HG03045 (cell line): ENCODE measurements at regions not wholly inside any gene's neighbourhood (a gene's known extent, or its start where the extent isn't known, plus 50 kb on each side); places are given as distances from the start of the nearest gene placed in this dataset.

Experiments
- ATAC-seq: cut with Tn5 transposase; IDR thresholded peaks from one replicate; pipeline ENCODE4 v1.9.1; 2021; ENCODE audit warnings: mild to moderate bottlenecking, moderate library complexity; ENCODE audit not compliant: unreplicated experiment

DNA sequence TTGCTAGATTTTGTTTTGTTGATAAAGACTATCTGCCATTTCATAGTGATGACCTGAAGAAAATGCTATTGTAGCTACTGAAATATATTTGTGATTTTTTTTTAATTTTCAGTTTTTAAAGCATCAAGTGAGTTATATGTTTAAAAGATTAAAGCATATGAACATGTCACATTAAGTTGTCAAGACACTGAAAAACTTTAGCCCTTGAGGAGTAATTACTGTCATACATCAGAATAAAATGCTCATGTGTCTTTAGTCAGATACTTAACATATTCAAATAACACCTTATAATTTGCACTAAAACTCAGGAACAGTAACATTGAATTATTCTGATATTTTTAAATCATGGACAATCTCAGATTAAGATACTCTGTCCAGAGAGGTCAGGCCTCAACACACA lies 108.1 kb upstream of the ATXN7L3B start:
- no peak for ATAC-seq

DNA sequence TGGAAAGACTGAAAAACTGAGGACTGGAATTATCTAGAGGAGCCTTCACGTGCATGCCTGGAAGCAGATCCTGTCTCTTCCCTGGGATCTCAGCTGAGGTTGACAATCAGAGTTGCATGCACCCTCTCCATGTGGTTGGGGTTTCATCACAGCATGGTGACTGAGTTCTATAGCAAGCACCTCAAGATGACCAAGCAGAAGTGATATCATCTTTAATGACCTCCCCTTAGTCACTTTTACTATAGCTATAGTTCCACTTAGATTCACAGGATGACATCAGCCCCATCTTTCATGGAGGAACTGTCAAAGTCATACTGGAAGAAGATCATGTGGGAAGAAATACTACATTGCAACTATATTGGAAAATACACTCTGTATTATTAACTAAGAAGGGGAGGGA lies 105.8 kb upstream of the ATXN7L3B start:
- no peak for ATAC-seq

DNA sequence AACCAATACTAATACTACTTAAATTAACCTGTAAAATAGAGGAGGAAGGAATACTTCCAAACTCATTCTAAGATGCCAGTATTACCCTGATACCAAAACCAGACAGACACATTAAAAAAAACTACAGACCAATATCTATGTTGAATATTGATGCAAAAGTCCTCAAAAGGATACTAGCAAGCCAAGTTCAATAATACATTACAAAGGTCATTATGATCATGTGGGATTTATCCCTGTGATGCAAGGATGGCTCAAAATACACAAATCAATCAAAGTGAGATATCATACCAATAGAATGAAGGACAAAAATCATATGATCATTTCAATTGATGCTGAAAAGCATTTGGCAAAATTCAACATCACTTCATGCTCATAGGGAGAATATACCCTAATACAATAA lies 97.2 kb upstream of the ATXN7L3B start:
- ATAC-seq: no peak

DNA sequence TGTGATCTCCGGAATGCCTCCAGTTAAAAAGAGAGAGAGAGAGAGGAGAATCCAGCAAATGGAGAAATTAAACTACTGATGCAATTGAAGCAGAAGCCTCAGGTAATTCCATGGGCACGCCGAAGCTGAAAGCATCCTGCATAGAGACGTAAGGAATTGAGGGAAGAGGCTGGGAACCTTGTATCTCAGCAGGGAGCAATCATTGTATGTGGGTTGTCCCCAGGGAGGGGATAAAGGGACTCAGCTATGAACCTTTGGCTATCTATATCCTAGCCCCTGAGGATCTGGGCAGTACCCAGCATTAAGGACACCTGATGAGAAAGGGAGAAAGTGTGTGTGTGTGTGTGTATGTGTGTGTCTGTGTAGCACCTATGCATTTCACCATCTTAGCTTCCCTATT lies 95.8 kb upstream of the ATXN7L3B start:
- no peak for ATAC-seq

DNA sequence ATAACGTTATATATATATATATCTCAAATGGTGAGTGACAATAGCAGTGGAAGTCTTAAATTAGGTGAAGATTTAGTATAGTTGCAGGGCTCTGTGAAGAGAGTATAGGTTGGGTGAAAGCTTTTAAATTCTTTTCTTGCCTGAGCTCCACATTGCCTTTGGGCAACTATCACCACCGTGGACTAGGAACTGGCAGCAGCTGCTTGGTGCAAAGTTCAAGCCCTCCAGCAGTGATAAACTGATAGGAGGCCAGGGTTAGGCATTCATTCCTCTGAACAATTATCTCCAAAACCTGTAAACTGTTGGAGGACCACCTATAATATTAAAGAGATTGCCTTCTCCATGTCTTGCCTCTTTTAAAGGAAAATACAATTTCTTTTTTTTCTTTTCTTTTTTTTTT lies 91.2 kb upstream of the ATXN7L3B start:
- ATAC-seq: no peak

DNA sequence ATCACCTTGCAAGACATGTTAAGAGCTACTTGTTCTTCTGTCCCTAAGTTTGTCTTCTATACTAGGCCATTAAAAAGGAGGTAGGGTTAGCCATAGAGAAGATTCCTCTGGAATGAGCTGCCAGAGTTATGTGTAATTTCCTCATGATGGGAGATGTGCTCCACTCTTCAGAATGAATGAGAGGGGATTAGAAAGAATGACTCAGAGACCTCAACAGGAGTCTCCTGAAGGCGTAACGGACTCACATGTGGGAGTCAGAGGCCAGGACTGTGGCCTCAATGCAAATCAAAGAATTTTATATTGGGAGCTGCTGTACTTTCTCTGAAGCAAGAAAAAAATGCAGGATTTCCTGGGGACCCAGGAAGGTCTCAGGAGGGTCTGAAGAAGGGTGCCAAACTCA lies 87.8 kb upstream of the ATXN7L3B start:
- no peak for ATAC-seq

DNA sequence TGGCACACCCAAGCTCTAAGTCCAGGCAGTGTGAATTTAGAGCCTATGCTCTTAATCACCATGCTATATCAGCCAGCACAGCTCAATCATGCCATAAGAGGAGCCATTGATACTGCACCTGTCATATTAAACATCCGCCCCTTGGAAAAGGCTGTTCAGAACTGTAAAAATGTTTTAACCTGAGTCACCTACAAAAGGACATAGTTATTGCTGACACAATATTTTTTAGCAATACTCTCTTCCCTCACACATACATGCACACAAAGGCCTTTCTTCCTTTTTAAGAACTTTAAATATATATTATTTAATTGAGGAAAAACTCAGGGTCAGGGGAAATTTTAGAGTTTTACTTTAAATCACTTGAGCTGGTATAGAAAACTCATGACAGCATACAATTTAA lies 83.5 kb upstream of the ATXN7L3B start:
- no peak for ATAC-seq

DNA sequence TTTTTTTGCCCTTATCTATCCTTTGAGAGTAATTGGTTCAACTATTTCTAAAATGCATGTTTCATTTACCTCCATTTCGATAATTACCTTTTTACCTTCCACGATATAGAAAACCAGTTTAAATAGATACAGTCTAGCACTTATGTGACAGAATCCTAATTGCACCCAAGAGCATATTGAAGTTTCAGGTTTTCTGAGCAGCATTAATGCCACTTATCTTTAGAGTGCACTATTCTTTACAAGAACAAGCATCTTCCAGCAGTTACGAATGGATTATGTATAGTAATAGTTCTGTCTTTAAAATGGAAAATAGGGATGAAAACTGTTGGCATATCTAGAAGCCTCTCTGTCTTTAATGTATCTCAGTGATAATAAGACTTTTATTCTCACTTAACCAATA lies 82.2 kb upstream of the ATXN7L3B start:
- no peak for ATAC-seq

DNA sequence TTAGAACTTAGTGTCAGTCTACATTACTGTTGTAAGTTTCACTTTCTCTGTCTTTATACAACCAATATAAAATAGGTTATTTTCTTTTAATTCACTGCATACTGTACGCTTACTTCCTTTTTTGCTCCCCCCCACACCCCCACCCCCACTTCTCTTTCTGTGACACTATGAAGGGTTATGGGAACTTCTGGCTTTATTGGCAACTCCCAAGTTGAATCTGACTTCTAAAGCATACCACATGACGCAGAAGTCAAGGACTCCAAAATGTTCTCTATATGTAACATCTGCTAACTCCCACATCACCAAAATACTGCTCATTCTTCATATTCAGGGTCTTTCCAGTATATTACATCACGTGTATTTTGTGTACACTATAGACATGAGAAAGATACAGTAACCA lies 81.2 kb upstream of the ATXN7L3B start:
- no peak for ATAC-seq

DNA sequence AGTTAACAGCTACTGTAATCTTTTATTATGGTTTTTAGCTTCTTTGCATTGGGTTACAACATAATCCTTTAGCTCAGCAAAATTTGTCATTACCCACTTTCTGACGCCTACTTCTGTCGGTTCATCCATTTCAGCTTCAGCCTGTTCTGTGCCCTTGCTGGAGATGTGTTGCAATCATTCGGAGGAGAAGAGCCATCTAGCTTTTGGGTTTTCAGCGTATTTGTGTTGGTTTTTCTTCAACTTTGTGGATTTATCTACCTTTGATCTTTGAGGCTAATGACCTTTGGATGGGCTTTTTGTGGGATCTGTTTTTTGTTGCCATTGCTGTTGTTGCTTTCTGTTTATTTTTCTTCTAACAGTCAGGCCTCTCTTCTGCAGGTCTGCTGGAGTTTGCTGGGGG lies 69.2 kb upstream of the ATXN7L3B start:
- no peak for ATAC-seq

DNA sequence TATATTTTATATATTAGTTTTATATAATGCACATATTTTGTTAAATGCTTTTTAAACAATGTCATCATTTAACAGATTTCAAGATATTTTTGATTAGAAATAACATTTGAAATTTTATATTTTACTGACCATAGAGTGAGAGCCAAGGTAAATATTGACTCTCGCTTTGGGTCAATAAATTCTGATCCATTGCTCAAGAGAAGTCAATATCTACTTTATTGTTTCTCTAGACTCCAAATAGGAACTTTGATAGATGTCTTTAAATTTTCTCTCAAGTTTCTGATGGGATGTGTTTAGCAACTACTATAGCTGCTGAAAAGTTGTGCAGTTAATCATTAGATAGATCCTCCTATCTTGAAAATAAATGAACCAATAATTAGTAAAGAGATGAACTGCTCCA lies 61.4 kb upstream of the ATXN7L3B start:
- no peak for ATAC-seq

DNA sequence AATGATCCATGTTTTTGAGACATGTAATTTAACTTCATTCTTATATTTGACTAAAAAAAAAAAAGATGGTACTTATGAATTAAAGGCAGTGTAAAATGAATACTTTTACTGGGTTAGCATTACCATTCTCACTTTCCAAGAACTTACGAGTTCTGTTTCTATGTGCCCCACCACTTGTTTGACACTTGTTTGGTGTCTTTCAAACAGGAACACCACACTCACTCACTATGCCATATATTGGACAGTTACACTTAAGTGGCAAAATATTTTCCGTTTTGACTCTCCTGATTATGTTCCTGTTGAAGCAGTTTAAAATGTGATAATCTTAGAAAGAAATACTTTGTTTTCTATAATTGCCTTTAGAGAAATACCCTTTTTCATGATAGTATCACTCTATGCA lies 56.6 kb upstream of the ATXN7L3B start:
- no peak for ATAC-seq

DNA sequence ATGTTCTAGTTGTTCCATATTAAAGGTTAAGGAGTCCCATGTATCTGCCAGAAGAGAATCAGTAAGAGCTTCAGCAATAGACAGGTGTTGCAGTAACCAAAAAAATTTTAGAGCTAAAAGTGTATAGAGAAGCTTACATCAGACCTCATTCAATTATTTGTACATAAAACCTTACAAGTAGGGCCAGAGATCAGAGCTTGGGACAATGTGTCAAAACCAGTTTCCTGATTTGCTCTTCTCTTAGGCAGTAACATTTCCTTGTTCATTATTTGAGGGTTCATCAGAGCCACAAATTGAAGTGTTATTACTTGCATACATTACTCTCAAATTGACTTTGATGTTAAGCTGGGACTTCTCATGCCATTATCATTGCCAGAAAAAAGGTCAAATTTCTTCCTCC lies 55.5 kb upstream of the ATXN7L3B start:
- ATAC-seq: no peak

DNA sequence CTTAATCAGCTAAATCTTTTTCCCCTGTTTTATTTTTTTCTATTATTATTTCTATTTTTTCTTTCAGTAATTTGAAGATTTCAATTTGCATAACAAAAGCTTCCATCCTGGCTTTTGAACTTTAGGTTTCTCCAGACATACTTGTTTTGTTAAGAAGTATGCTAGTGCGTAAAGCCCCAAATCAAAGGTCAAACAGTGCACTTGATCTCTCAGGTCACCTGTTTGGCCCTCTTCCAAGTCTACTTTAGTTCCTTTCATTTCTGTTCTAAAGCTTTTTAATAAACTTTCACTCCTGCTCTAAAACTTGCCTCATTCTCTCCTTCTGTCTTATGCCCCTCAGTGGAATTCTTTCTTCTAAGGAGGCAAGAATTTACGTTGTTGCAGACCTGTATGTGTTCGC lies 54.6 kb upstream of the ATXN7L3B start:
- ATAC-seq: no peak
